ENCODE measurements at regions not wholly inside any gene's neighbourhood (a gene's known extent, or its start where the extent isn't known, plus 50 kb on each side); places are given as distances from the start of the nearest gene placed in this dataset.

DNA sequence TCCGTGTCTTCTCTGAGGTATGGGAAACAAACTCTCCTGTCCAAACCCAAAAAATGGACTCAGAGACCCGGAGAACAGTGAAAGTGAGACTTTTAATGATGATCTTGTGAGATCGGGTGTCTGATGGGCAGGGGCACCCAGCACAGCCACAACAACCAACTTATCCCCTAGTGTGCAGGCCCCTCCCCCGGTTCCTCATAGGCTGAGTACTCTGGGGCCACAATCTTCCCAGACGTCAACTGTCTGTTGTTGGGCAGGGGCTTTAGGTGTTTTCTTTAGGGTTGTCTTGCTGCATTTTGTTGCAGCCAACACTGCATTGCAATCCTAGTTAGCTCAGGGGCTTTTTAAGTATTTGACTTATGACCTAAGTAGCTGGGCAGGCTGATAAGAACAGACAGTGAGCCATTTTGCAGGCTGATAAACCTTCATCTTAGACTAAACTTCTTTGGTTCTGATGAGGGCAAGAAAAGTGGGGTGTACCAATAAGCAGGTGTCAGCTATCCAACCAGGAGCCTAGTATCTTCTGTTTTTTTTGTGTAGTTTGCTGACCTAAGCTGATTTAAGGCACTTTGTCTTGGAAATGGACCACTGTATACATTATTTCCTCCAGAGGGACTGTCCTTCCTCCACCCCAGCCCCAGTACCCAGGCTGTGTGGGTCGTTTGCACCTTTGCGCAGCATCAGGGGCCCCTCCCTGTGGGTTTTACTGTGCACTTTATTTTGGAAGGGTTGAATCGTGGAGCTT, 1323.6 kb downstream of the TBC1D22A start:
- no peak for TF ChIP-seq POLR2AphosphoS5 (IDR thresholded peaks at IDR 0.05; ENCODE audit: low read depth)
- TF ChIP-seq EZH2 (IDR thresholded peaks at IDR 0.05; ENCODE audit: low read depth, unreplicated experiment) = no peak
- TF ChIP-seq, protein P1, sequence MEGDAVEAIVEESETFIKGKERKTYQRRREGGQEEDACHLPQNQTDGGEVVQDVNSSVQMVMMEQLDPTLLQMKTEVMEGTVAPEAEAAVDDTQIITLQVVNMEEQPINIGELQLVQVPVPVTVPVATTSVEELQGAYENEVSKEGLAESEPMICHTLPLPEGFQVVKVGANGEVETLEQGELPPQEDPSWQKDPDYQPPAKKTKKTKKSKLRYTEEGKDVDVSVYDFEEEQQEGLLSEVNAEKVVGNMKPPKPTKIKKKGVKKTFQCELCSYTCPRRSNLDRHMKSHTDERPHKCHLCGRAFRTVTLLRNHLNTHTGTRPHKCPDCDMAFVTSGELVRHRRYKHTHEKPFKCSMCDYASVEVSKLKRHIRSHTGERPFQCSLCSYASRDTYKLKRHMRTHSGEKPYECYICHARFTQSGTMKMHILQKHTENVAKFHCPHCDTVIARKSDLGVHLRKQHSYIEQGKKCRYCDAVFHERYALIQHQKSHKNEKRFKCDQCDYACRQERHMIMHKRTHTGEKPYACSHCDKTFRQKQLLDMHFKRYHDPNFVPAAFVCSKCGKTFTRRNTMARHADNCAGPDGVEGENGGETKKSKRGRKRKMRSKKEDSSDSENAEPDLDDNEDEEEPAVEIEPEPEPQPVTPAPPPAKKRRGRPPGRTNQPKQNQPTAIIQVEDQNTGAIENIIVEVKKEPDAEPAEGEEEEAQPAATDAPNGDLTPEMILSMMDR (conservative IDR thresholded peaks at IDR 0.05; ENCODE audit: low read depth in 2 of 2) = no peak
- TF ChIP-seq, protein P2, sequence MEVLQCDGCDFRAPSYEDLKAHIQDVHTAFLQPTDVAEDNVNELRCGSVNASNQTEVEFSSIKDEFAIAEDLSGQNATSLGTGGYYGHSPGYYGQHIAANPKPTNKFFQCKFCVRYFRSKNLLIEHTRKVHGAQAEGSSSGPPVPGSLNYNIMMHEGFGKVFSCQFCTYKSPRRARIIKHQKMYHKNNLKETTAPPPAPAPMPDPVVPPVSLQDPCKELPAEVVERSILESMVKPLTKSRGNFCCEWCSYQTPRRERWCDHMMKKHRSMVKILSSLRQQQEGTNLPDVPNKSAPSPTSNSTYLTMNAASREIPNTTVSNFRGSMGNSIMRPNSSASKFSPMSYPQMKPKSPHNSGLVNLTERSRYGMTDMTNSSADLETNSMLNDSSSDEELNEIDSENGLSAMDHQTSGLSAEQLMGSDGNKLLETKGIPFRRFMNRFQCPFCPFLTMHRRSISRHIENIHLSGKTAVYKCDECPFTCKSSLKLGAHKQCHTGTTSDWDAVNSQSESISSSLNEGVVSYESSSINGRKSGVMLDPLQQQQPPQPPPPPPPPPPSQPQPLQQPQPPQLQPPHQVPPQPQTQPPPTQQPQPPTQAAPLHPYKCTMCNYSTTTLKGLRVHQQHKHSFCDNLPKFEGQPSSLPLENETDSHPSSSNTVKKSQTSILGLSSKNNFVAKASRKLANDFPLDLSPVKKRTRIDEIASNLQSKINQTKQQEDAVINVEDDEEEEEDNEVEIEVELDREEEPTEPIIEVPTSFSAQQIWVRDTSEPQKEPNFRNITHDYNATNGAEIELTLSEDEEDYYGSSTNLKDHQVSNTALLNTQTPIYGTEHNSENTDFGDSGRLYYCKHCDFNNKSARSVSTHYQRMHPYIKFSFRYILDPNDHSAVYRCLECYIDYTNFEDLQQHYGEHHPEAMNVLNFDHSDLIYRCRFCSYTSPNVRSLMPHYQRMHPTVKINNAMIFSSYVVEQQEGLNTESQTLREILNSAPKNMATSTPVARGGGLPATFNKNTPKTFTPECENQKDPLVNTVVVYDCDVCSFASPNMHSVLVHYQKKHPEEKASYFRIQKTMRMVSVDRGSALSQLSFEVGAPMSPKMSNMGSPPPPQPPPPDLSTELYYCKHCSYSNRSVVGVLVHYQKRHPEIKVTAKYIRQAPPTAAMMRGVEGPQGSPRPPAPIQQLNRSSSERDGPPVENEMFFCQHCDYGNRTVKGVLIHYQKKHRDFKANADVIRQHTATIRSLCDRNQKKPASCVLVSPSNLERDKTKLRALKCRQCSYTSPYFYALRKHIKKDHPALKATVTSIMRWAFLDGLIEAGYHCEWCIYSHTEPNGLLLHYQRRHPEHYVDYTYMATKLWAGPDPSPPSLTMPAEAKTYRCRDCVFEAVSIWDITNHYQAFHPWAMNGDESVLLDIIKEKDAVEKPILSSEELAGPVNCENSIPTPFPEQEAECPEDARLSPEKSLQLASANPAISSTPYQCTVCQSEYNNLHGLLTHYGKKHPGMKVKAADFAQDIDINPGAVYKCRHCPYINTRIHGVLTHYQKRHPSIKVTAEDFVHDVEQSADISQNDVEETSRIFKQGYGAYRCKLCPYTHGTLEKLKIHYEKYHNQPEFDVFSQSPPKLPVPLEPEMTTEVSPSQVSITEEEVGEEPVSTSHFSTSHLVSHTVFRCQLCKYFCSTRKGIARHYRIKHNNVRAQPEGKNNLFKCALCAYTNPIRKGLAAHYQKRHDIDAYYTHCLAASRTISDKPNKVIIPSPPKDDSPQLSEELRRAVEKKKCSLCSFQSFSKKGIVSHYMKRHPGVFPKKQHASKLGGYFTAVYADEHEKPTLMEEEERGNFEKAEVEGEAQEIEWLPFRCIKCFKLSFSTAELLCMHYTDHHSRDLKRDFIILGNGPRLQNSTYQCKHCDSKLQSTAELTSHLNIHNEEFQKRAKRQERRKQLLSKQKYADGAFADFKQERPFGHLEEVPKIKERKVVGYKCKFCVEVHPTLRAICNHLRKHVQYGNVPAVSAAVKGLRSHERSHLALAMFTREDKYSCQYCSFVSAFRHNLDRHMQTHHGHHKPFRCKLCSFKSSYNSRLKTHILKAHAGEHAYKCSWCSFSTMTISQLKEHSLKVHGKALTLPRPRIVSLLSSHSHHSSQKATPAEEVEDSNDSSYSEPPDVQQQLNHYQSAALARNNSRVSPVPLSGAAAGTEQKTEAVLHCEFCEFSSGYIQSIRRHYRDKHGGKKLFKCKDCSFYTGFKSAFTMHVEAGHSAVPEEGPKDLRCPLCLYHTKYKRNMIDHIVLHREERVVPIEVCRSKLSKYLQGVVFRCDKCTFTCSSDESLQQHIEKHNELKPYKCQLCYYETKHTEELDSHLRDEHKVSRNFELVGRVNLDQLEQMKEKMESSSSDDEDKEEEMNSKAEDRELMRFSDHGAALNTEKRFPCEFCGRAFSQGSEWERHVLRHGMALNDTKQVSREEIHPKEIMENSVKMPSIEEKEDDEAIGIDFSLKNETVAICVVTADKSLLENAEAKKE (CRISPR knock-in tag; IDR thresholded peaks at IDR 0.05) = no peak
- TF ChIP-seq, protein P3, sequence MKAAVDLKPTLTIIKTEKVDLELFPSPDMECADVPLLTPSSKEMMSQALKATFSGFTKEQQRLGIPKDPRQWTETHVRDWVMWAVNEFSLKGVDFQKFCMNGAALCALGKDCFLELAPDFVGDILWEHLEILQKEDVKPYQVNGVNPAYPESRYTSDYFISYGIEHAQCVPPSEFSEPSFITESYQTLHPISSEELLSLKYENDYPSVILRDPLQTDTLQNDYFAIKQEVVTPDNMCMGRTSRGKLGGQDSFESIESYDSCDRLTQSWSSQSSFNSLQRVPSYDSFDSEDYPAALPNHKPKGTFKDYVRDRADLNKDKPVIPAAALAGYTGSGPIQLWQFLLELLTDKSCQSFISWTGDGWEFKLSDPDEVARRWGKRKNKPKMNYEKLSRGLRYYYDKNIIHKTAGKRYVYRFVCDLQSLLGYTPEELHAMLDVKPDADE (IDR thresholded peaks at IDR 0.05) = no peak
- TF ChIP-seq, protein P4, sequence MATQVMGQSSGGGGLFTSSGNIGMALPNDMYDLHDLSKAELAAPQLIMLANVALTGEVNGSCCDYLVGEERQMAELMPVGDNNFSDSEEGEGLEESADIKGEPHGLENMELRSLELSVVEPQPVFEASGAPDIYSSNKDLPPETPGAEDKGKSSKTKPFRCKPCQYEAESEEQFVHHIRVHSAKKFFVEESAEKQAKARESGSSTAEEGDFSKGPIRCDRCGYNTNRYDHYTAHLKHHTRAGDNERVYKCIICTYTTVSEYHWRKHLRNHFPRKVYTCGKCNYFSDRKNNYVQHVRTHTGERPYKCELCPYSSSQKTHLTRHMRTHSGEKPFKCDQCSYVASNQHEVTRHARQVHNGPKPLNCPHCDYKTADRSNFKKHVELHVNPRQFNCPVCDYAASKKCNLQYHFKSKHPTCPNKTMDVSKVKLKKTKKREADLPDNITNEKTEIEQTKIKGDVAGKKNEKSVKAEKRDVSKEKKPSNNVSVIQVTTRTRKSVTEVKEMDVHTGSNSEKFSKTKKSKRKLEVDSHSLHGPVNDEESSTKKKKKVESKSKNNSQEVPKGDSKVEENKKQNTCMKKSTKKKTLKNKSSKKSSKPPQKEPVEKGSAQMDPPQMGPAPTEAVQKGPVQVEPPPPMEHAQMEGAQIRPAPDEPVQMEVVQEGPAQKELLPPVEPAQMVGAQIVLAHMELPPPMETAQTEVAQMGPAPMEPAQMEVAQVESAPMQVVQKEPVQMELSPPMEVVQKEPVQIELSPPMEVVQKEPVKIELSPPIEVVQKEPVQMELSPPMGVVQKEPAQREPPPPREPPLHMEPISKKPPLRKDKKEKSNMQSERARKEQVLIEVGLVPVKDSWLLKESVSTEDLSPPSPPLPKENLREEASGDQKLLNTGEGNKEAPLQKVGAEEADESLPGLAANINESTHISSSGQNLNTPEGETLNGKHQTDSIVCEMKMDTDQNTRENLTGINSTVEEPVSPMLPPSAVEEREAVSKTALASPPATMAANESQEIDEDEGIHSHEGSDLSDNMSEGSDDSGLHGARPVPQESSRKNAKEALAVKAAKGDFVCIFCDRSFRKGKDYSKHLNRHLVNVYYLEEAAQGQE (IDR thresholded peaks at IDR 0.05; ENCODE audit: unreplicated experiment) = no peak
- TF ChIP-seq CREB1 (CRISPR knock-in tag; IDR thresholded peaks at IDR 0.05; ENCODE audit: low read depth) = no peak
- TF ChIP-seq JUNB (IDR thresholded peaks at IDR 0.05; ENCODE audit: unreplicated experiment) = no peak
- no peak for TF ChIP-seq EZH2phosphoT487 (IDR thresholded peaks at IDR 0.05; ENCODE audit: unreplicated experiment)
- TF ChIP-seq ZNF331 (CRISPR knock-in tag; IDR thresholded peaks at IDR 0.05; ENCODE audit: low read depth) = no peak
- TF ChIP-seq ZNF114 (CRISPR knock-in tag; IDR thresholded peaks at IDR 0.05) = no peak
- TF ChIP-seq STAT1 (IDR thresholded peaks at IDR 0.05; ENCODE audit: unreplicated experiment) = no peak
- no peak for TF ChIP-seq NANOG (IDR thresholded peaks at IDR 0.05; ENCODE audit: borderline replicate concordance)

Data from GM23338 (cell line).